Retinal pigment epithelial cell (primary cell): ENCODE measurements at regions not wholly inside any gene's neighbourhood (a gene's known extent, or its start where the extent isn't known, plus 50 kb on each side); places are given as distances from the start of the nearest gene placed in this dataset.

Experiments used
- DNase-seq: peaks from one replicate; pipeline ENCODE4 v3.0.0-alpha.2; 2010; ENCODE audit warnings: low read depth
- H3K4me3 ChIP-seq: 2 replicates; pipeline ENCODE4 v1.5.1; 2011; ENCODE audit warnings: mild to moderate bottlenecking, low read length, control low read depth, moderate library complexity
- TF ChIP-seq, protein P1 (sequence below): conservative IDR thresholded peaks from 2 replicates; pipeline ENCODE4 v1.5.1; 2011; ENCODE audit warnings: low read depth, low read length, control low read depth, inconsistent platforms

DNA sequence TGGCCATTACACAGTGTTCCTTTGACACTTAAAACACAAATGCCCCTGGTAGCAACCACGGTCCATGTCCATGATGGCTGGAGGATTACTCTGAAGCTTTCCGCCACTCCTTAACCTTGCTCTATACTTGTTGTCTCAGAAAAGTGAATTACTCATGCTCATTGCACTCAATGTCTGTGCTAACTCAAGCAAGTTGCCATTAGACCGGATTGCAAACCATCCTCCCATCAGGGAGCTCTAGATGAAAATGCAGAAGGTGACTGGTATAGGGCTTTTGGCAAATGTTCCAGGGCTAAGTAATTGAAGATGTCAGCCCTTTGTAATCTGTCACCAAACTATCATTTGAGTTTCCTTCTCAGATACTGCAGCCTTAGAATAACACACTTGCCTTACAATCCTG is 1288.3 kb upstream of the B3GALT2 start:
- no peak for DNase-seq
- no peak overlapping the region for H3K4me3 ChIP-seq
- TF ChIP-seq, protein P1, sequence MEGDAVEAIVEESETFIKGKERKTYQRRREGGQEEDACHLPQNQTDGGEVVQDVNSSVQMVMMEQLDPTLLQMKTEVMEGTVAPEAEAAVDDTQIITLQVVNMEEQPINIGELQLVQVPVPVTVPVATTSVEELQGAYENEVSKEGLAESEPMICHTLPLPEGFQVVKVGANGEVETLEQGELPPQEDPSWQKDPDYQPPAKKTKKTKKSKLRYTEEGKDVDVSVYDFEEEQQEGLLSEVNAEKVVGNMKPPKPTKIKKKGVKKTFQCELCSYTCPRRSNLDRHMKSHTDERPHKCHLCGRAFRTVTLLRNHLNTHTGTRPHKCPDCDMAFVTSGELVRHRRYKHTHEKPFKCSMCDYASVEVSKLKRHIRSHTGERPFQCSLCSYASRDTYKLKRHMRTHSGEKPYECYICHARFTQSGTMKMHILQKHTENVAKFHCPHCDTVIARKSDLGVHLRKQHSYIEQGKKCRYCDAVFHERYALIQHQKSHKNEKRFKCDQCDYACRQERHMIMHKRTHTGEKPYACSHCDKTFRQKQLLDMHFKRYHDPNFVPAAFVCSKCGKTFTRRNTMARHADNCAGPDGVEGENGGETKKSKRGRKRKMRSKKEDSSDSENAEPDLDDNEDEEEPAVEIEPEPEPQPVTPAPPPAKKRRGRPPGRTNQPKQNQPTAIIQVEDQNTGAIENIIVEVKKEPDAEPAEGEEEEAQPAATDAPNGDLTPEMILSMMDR, result no peak

DNA sequence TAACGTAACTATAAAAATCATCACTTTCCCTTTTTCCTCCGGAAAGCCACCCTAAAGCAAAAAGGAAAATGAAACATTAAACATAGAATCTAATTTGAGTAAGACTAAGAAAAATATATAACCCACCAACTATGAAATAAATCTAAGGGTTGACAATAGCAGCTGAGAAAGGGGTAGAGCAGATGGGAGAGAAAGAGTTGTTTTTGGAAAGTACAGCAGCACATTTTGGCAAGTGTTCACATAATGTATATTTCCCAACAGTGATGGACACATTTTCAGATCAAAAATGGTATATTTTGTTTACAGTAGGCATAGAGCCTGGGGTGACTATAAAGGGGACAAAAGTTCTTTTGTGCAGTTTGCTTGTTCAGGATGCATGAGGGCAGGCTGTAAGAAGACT is 1287.4 kb upstream of the B3GALT2 start:
- TF ChIP-seq, protein P1, result no peak
- no peak overlapping the region for H3K4me3 ChIP-seq
- no peak for DNase-seq

DNA sequence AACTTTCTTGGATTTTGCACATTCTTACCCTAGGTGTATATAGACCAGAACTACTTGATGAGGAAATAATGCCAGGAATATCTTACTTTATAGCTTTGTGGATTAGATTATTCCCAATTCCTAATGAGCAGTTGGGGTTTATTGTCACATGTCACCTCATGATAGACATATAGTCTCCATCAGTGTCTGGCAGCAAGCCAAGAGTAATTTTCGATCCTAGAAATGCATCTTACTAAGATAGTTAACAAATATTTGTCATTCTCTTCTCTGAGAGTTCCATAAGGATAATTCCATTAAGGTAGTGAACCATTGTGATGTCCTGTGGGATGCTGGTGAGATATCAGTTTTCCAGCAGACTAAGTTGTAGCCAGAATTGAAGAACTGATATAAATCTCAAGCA is 1282.9 kb upstream of the B3GALT2 start:
- H3K4me3 ChIP-seq, result no peak overlapping the region
- no peak for DNase-seq
- TF ChIP-seq, protein P1, result no peak

DNA sequence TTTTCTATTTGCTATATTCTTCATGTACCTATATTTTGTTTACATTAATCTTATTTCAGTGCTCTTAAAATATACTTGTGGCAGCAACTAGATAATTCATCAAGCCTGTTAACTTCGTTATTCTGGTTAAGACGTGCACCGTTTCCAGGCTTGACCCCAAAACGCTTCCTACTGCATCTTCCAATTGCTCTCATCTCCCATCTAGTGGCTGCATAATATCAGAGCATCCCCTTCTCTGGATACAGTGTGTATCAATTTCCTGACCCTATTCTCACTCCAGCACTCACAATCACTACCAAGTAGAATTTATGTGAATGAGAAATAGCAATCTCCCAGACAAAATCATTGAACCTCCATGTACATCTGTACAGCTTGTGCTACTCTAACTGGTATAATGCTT is 1280.3 kb upstream of the B3GALT2 start:
- TF ChIP-seq, protein P1, result peak; percentile 30
- no peak overlapping the region for H3K4me3 ChIP-seq
- no peak for DNase-seq

DNA sequence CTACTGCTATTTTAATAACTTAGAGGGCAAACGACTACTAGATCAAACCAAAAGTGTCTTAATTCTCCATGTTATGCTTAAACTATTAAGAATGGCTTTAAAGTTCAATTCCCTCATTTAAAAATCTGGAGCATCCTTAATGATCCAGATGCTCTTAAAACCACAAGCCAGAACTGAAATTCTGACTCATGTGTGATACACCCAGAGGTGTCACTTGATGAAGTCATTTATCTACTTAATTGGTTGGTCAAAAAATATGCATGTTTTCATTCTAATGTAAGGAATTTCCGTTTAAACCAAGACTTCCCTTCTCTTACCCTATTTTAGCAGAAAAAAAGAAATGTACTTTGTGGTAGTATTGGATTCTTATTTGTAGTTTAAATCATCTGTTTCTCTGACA is 1261.2 kb upstream of the B3GALT2 start:
- TF ChIP-seq, protein P1, result no peak
- no peak overlapping the region for H3K4me3 ChIP-seq
- DNase-seq, result no peak

DNA sequence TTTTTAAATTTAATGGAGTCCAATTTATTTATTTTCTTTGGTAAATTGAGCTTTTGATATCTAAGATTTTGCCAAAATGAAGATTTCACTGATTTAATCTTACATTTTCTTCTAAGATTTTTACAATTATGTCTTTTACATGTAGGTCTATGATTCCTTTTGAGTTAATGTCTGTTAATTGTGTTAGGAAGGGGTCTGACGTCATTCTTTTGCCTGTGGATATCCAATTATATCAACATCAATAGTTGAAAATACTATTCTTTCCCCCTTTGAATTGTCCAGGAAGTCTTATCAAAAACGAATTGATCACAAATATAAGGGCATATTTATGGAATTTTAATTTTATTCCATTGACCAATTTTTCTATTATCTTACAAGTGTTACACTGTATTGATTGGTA is 1258.8 kb upstream of the B3GALT2 start:
- DNase-seq, result no peak
- TF ChIP-seq, protein P1, result no peak

DNA sequence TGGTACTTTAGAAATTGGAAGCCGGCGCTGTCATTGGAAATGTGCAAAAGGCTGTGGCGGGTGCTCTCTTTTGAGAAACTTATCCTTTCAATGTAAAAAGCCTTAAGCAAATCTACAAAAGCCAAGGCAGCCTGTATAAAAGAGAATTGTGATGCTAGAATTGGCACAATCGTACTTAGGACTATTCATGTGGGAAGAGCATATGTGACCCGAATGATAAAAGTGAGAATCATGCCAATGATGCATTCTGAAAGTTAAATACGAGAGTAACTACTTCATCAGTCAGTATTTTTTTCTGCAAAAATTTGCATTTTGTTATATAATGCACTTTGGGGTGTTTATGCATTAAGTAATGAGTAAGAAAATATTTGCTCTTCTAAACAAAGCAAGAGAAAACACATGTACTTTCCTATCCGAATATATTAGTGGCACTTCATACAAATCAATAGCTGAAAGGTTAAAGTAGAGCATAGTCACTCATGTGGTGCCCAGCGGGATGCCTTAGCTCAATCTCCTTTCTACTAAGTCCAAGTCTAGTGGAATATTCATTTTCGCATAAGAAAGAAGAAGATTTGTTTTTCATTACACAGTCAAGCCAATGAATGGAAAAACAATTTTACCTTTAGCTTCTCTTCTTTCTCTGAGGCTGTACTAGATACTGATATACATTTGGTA is 1256.6 kb upstream of the B3GALT2 start:
- H3K4me3 ChIP-seq, result no peak overlapping the region
- TF ChIP-seq, protein P1, result no peak
- no peak for DNase-seq

More for the DNA sequence above, 1258.8 kb upstream of the B3GALT2 start:
- H3K4me3 ChIP-seq, result no peak overlapping the region
